Activated naive CD4-positive, alpha-beta T cell treated with anti-CD3 and anti-CD28 coated beads, Interleukin-2, amount 50 U/mL, for 72 hours (primary cell): ENCODE measurements at regions not wholly inside any gene's neighbourhood (a gene's known extent, or its start where the extent isn't known, plus 50 kb on each side); places are given as distances from the start of the nearest gene placed in this dataset.

ENCODE experiments used
- ATAC-seq, 2 donors: fragments of 150-1000 bp; cut with Tn5 transposase; 2 replicates each; pipeline ENCODE4 v1.10.0; 2021; ENCODE audit warnings: mild to moderate bottlenecking in 2 of 2, moderate library complexity in 2 of 2
- DNase-seq, 2 donors: peaks; one replicate each; pipeline ENCODE4 v3.0.0; 2021 to 2022; ENCODE audit warnings: low spot score in 2 of 2
- H3K27ac Mint-ChIP-seq, 2 donors: one replicate each; pipeline ENCODE4 v1.8.0; 2022; ENCODE audit warnings: mild to moderate bottlenecking in 2 of 2, mixed read lengths in 2 of 2
- H3K36me3 Mint-ChIP-seq, 2 donors: one replicate each; pipeline ENCODE4 v1.8.0; 2022; ENCODE audit warnings: mixed read lengths in 2 of 2
- H3K9me3 Mint-ChIP-seq, 2 donors: one replicate each; pipeline ENCODE4 v1.8.0; 2022; ENCODE audit warnings: mixed read lengths in 2 of 2

GRCh38 chr18:50466634-50467033 lies 91.8 kb downstream of the SKA1 start:
- Mint-ChIP-seq H3K27ac (no peak overlapping the region), H3K36me3 (no peaks in the 10 kb centered on the region), H3K9me3 (no peaks in the 10 kb centered on the region)
- no peak for ATAC-seq
- DNase-seq, result no peak

- DNase-seq (no peak), ATAC-seq (no peak)
- no peak overlapping the region for H3K27ac Mint-ChIP-seq
- no peaks in the 10 kb centered on the region for H3K9me3 Mint-ChIP-seq
- H3K36me3 Mint-ChIP-seq, result no peaks in the 10 kb centered on the region
These were observed 91.1 kb upstream of the MAPK4 start for GRCh38 chr18:50468807-50469206.

GRCh38 chr18:50469380-50469781 lies 90.5 kb upstream of the MAPK4 start:
- Mint-ChIP-seq H3K9me3 (no peaks in the 10 kb centered on the region), H3K27ac (no peak overlapping the region), H3K36me3 (no peaks in the 10 kb centered on the region)
- ATAC-seq (no peak), DNase-seq (no peak)

- no peaks in the 10 kb centered on the region for H3K36me3 Mint-ChIP-seq
- ATAC-seq (no peak), DNase-seq (no peak)
- no peaks in the 10 kb centered on the region for H3K9me3 Mint-ChIP-seq
- H3K27ac Mint-ChIP-seq, result no peak overlapping the region
These were observed 86.9 kb upstream of the MAPK4 start for GRCh38 chr18:50472941-50473340.

GRCh38 chr18:50473881-50474280 lies 86.0 kb upstream of the MAPK4 start:
- H3K36me3 Mint-ChIP-seq, result no peaks in the 10 kb centered on the region
- DNase-seq (no peak), ATAC-seq (no peak)
- H3K9me3 Mint-ChIP-seq, result no peaks in the 10 kb centered on the region
- H3K27ac Mint-ChIP-seq, result no peak overlapping the region

GRCh38 chr18:50475538-50476193 lies 84.2 kb upstream of the MAPK4 start:
- ATAC-seq, result no peak
- Mint-ChIP-seq H3K9me3 (no peaks in the 10 kb centered on the region), H3K27ac (no peak overlapping the region), H3K36me3 (no peaks in the 10 kb centered on the region)
- no peak for DNase-seq

GRCh38 chr18:50492097-50492496 lies 67.8 kb upstream of the MAPK4 start:
- DNase-seq (no peak), ATAC-seq (no peak)
- Mint-ChIP-seq H3K9me3 (peaks cover 0 to 8% of the 10 kb centered on the region in 2 donors), H3K27ac (no peak overlapping the region), H3K36me3 (no peaks in the 10 kb centered on the region)

- ATAC-seq (no peak), DNase-seq (no peak)
- peaks cover 0 to 8% of the 10 kb centered on the region in 2 donors for H3K9me3 Mint-ChIP-seq
- H3K36me3 Mint-ChIP-seq, result no peaks in the 10 kb centered on the region
- H3K27ac Mint-ChIP-seq, result no peak overlapping the region
These were observed 65.3 kb upstream of the MAPK4 start for GRCh38 chr18:50494569-50494968.

GRCh38 chr18:50506362-50506761 lies 53.5 kb upstream of the MAPK4 start:
- H3K36me3 Mint-ChIP-seq, result no peaks in the 10 kb centered on the region
- ATAC-seq, result no peak
- no peaks in the 10 kb centered on the region for H3K9me3 Mint-ChIP-seq
- no peak overlapping the region for H3K27ac Mint-ChIP-seq
- DNase-seq, result no peak

GRCh38 chr18:50507120-50507590 lies 52.7 kb upstream of the MAPK4 start:
- no peaks in the 10 kb centered on the region for H3K36me3 Mint-ChIP-seq
- ATAC-seq (no peak), DNase-seq (no peak)
- H3K9me3 Mint-ChIP-seq, result no peaks in the 10 kb centered on the region
- H3K27ac Mint-ChIP-seq, result no peak overlapping the region

- no peaks in the 10 kb centered on the region for H3K9me3 Mint-ChIP-seq
- ATAC-seq, result no peak
- no peaks in the 10 kb centered on the region for H3K36me3 Mint-ChIP-seq
- no peak for DNase-seq
- no peak overlapping the region for H3K27ac Mint-ChIP-seq
These were observed 51.7 kb upstream of the MAPK4 start for GRCh38 chr18:50508228-50508627.

GRCh38 chr18:50509012-50509411 lies 50.9 kb upstream of the MAPK4 start:
- DNase-seq (no peak), ATAC-seq (no peak)
- H3K9me3 Mint-ChIP-seq, result no peaks in the 10 kb centered on the region
- H3K36me3 Mint-ChIP-seq, result no peaks in the 10 kb centered on the region
- H3K27ac Mint-ChIP-seq, result no peak overlapping the region
